HepG2 (cell line): ENCODE measurements at regions not wholly inside any gene's neighbourhood (a gene's known extent, or its start where the extent isn't known, plus 50 kb on each side); places are given as distances from the start of the nearest gene placed in this dataset.

Experiments
- CHD4 ChIP-seq: fragments of 200-600 bp; sonication (generic); IDR thresholded peaks from 2 replicates; pipeline ENCODE4 v1.7.0; 2017; ENCODE audit warnings: mild to moderate bottlenecking, low read length, borderline replicate concordance
- EP300 ChIP-seq, 3 experiments: sonication (generic) in 1 of 3; formaldehyde crosslinking in 1 of 3; IDR thresholded peaks; 2 replicates each; pipeline versions ENCODE4 v1.5.1 to v1.6.1; 2011 to 2020; ENCODE audit warnings: low read depth in 2 of 3, low read length in 2 of 3, borderline replicate concordance in 1 of 3, improper control_type of control experiment in 1 of 3, mild to moderate bottlenecking in 1 of 3, missing genetic modification reagents in 1 of 3, moderate library complexity in 1 of 3
- MIXL1 ChIP-seq: IDR thresholded peaks from 2 replicates; pipeline ENCODE4 v1.6.1; 2016
- POLR2AphosphoS5 ChIP-seq: IDR thresholded peaks from 2 replicates; pipeline ENCODE4 v1.6.1; 2012; ENCODE audit warnings: low read depth, low read length
- XBP1 ChIP-seq: sonication (generic); formaldehyde crosslinking; IDR thresholded peaks from 2 replicates; pipeline ENCODE4 v1.5.0; 2020; ENCODE audit warnings: missing genetic modification reagents
- ZKSCAN8 ChIP-seq: IDR thresholded peaks from 2 replicates; pipeline ENCODE4 v1.6.1; 2016; ENCODE audit warnings: borderline replicate concordance, missing genetic modification reagents, missing compliant biosample characterization
- TF ChIP-seq, protein P1 (sequence below): sonication (generic); formaldehyde crosslinking; IDR thresholded peaks from 2 replicates; pipeline ENCODE4 v1.5.0; 2020; ENCODE audit warnings: mild to moderate bottlenecking, missing genetic modification reagents, moderate library complexity
- TF ChIP-seq, protein P2 (sequence below): sonication (generic); formaldehyde crosslinking; IDR thresholded peaks from 2 replicates; pipeline ENCODE4 v1.4.0; 2020; ENCODE audit warnings: mild to moderate bottlenecking, missing genetic modification reagents

- TF ChIP-seq ZKSCAN8 (CRISPR knock-in tag) (no peak), XBP1 (no peak), EP300 (IDR thresholded peaks at IDR 0.05; ENCODE audit: low read depth in 2 of 2, low read length in 2 of 2) (no peak), EP300 (CRISPR knock-in tag; IDR thresholded peaks at IDR 0.05; ENCODE audit: borderline replicate concordance) (no peak), POLR2AphosphoS5 (no peak), CHD4 (no peak), MIXL1 (CRISPR knock-in tag) (no peak)
- TF ChIP-seq, protein P1, sequence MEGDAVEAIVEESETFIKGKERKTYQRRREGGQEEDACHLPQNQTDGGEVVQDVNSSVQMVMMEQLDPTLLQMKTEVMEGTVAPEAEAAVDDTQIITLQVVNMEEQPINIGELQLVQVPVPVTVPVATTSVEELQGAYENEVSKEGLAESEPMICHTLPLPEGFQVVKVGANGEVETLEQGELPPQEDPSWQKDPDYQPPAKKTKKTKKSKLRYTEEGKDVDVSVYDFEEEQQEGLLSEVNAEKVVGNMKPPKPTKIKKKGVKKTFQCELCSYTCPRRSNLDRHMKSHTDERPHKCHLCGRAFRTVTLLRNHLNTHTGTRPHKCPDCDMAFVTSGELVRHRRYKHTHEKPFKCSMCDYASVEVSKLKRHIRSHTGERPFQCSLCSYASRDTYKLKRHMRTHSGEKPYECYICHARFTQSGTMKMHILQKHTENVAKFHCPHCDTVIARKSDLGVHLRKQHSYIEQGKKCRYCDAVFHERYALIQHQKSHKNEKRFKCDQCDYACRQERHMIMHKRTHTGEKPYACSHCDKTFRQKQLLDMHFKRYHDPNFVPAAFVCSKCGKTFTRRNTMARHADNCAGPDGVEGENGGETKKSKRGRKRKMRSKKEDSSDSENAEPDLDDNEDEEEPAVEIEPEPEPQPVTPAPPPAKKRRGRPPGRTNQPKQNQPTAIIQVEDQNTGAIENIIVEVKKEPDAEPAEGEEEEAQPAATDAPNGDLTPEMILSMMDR (CRISPR knock-in tag) = no peak
- TF ChIP-seq, protein P2, sequence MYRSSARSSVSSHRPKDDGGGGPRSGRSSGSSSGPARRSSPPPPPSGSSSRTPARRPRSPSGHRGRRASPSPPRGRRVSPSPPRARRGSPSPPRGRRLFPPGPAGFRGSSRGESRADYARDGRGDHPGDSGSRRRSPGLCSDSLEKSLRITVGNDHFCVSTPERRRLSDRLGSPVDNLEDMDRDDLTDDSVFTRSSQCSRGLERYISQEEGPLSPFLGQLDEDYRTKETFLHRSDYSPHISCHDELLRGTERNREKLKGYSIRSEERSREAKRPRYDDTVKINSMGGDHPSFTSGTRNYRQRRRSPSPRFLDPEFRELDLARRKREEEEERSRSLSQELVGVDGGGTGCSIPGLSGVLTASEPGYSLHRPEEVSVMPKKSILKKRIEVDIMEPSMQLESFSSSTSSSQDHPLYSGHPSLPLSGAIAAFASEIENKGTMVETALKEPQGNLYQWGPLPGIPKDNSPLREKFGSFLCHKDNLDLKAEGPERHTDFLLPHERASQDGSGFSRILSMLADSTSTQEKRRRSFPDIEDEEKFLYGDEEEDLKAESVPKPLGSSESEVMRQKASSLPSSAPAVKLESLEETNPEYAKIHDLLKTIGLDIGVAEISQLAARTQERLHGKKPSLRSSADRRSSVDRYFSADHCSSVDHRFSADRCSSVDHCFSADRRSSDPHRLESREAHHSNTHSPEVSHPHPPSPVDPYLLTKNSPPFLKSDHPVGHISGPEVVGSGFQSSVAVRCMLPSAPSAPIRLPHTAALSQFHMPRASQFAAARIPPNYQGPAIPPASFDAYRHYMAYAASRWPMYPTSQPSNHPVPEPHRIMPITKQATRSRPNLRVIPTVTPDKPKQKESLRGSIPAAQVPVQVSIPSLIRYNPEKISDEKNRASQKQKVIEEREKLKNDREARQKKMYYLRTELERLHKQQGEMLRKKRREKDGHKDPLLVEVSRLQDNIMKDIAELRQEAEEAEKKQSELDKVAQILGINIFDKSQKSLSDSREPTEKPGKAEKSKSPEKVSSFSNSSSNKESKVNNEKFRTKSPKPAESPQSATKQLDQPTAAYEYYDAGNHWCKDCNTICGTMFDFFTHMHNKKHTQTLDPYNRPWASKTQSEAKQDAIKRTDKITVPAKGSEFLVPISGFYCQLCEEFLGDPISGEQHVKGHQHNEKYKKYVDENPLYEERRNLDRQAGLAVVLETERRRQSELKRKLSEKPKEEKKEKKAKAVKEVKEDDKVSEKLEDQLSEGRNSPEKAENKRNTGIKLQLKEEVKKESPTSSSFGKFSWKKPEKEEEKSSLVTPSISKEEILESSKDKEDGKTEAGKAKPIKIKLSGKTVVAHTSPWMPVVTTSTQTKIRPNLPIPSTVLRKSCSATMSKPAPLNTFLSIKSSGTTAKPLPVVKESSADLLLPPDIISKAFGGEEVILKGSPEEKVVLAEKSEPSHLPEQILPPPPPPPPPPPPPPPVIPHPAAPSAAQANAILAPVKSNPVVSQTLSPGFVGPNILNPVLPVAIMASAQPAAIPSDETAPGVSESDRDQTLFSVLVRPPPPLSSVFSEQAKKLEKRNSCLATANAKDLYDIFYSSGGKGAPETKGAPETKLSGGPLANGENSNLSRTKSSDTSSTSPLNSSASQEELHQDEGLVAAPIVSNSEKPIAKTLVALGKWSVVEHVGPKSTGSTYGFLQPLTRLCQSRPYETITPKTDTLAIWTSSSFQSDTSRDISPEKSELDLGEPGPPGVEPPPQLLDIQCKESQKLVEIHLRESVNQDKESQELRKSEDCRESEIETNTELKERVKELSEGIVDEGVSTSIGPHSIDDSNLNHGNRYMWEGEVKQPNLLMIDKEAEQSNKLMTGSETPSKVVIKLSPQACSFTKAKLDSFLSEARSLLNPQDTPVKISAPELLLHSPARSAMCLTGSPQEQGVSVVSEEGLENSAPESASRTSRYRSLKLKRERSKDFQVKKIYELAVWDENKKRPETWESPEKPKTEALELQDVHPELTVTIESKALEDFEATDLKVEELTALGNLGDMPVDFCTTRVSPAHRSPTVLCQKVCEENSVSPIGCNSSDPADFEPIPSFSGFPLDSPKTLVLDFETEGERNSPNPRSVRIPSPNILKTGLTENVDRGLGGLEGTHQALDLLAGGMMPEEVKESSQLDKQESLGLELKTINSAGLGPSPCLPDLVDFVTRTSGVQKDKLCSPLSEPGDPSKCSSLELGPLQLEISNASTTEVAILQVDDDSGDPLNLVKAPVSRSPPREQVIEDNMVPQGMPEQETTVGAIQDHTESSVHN (CRISPR knock-in tag) = no peak
These were observed 58.7 kb upstream of the NANOS1 start for GRCh38 chr10:118970770-118971169.
